RKO (cell line): ENCODE measurements at regions not wholly inside any gene's neighbourhood (a gene's known extent, or its start where the extent isn't known, plus 50 kb on each side); places are given as distances from the start of the nearest gene placed in this dataset.

Source experiments
- DNase-seq: peaks from one replicate; pipeline ENCODE4 v3.0.0-alpha.2; 2016; ENCODE audit warnings: low spot score

DNA sequence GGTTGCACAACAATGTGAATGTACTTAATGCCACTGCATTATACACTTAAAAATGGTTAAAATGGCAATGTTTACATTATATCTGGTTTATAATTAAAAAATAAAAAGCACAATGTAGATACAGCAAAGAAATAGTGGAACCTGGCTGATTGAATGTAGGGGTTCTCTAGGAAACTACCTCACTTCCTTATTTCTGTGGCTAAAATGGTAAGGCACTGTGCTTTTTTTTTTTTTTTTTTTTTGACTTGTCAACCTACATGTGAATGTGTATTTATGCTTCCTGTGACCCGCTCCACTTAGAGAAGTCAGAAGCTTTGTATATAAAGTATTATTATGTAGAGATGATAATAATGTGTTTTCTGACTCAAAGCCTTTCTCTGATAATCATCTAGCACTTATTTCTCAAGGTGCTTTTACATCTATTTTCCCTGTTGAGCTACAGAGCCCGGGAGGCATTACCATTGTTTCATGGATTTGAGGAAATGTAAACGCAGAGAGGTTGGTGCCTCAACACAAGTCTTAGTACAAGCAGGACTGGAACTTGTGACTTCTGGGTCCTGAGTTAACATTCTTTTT lies 55.0 kb downstream of the SOX4 start:
- DNase-seq = no peak

DNA sequence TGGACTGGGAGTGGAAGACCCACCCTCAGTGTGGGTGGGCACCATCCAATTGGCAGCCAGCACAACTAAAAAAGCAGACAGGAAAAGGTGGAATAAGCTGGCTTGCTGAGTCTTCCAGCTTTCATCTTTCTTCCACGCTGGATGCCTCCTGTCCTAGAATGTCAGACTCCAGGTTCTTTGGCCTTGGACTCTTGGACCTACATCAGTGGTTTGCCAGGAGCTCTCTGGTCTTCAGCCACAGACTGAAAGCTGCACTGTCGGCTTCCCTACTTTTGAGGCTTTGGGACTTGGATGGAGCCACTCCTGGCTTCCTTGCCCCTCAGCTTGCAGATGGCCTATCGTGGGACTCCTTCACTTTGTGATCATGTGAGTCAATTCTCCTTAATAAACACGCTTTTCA lies 59.8 kb downstream of the SOX4 start:
- no peak for DNase-seq

DNA sequence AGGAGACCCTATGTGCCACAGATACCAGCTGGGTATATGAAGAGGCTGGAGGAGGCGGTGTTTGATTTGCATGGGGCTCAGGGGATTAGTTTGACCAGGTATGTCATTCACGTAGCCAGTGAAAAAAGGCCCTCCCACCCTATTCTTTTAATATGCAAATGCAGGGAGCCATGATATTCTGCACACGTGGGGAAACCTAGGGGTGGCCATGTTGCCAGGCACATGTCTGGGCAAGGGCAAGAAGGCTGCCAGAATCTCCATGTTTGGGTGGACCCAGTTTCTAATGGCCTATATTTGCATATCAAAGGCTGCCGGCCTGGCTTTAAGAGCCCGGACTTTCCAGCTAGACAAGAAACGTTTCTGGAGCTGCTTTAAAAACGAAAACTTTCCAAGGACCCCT lies 60.4 kb downstream of the SOX4 start:
- no peak for DNase-seq

DNA sequence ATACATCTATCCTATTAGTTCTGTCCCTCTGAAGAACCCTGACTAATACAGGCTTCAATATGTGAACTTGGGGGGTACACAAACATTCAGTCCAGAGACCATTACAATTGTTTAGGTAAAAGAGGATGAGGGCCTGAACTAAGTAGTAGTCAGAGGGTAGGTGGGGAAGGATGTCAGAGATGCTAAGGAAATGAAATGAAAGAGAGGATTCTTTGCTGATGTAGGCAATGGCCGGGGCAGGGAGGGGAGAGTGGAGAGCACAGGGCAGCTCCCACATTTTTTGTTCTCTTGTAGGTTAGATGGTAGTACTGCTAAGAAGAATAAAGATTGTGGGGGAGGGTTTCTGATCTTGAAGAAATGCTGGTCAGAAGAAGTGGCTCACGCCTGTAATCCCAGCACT lies 60.8 kb downstream of the SOX4 start:
- DNase-seq = no peak

DNA sequence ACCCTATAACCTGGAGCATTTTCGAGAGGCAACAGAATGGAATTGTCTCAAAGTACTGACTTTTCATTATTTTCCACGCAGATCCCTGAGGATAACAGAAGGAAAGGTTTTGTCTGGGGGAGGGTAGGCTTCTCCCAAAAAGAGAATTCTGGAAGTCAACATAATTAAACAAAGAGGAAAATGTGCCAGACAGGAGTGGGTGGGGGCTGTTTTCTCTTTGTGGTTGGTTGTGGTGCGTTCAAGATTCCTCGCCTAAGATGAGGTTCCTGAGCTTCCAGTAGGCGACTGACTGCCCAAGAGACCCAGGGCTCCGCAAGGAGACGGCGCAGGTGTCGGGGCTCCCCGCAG lies 70.4 kb downstream of the SOX4 start:
- DNase-seq = no peak

DNA sequence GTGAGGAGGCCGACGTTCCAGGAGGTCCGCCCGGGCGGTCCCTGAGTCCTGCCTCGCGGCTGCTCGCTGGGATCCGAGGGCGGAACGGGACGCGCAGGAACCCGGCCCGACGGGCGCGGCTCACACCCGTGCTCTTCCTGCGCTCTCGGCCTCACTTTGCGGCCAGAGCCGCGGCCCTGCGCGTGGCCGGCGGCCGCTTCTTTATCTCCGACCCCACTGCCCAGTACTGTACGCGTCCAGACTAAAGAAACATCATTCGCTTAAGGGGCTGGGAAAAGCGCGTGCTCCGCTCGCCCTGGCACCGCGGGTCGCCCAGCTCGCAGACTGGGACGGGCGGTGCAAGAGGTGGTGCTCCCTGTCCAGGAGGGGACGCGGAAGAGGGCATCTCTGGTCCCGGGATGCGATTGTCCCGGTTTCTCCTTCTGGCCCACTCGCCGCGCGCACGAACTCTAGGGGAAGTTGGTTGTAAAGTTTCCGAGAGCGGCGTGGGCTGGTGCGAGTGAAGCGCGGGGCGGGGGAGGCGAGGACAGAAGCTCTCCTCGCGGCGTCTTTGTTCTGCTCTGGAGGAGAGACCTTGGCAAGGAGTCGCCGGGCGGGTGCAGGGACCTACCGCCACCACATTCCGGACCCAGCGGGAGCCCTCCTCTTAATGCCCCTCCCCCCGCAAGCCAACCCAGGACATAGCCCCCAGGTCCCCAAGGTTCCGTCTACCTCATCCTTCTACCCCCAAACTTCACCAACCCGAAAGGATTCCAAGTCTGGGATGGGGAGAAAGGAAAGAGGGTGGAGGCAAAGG lies 71.0 kb downstream of the SOX4 start:
- DNase-seq = no peak

DNA sequence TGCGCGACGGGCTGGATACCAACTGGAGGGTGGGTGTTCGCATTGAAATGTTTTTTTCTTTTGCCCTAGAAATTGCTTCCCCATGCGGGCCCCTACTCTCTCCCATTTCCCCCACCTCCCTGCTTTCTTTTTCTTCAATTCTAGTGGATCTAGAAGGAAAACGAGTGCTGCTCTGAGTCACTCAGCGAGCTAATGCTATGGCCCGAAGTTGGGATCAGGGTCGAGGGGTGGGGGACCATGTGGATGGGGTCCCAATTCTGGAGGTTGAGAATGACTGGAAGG lies 71.5 kb downstream of the SOX4 start:
- DNase-seq = no peak

DNA sequence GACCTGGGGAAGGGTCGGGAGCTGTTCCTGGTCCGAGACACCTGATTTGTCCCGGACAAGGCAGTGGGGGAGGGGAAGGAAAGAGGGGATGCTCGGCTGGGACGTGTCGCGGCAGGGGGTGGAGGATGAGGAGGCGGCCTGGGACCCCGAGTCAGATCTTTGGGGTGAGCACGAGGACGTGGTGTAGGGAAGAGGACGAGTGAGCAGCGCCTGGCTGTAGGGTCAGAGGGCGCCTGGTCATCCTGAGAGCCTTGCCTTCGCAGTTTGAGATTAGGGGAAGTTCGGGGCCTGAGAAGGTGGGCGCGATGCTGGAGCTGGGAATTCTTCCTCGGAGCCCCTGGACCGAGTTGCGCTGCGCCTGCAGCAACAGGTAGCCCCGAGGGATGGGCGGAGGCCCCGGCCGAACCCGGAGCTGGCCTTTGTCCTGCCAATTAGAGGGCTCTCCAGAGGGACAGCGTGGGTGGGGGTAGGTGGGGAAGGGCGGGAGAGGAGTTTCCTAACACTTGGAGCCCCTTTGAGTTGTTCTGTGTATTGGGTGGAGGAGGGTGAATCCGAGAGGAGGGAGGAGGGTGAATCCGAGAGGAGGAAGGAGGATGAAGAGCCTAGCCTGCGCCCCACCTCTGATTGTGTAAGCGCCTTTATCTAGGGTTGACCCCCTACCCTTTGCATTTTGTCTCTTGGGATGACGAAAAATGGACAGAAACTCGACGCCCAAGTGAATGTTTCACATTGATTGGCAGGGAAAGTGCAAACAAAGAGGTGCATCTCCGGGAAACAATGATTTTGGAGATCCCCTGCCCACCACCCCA lies 72.0 kb downstream of the SOX4 start:
- no peak for DNase-seq

DNA sequence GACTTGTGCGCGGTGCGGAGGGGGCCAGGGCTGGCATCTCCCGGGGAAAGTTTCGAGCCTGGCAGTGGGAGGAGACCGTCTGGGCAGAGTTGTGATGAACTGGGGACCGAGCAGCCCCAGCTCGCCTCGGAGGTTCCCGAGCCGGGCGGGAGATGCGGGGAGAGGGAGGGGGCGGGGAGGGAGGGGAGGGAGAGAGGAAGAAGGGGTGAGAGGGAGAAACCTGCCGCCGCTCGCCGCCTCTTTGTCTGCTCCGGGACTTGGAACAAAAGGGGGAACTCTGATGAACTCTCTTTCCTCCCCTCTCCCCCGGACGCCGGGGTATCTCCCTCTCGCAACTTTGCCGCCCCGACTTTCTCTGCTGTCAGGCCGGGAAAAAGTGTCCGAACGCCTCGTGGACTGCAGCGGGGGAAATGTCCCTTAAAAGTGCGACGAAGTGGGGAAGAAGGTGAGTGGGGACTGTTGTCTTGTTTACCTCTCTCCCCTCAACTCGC lies 72.7 kb downstream of the SOX4 start:
- no peak for DNase-seq

DNA sequence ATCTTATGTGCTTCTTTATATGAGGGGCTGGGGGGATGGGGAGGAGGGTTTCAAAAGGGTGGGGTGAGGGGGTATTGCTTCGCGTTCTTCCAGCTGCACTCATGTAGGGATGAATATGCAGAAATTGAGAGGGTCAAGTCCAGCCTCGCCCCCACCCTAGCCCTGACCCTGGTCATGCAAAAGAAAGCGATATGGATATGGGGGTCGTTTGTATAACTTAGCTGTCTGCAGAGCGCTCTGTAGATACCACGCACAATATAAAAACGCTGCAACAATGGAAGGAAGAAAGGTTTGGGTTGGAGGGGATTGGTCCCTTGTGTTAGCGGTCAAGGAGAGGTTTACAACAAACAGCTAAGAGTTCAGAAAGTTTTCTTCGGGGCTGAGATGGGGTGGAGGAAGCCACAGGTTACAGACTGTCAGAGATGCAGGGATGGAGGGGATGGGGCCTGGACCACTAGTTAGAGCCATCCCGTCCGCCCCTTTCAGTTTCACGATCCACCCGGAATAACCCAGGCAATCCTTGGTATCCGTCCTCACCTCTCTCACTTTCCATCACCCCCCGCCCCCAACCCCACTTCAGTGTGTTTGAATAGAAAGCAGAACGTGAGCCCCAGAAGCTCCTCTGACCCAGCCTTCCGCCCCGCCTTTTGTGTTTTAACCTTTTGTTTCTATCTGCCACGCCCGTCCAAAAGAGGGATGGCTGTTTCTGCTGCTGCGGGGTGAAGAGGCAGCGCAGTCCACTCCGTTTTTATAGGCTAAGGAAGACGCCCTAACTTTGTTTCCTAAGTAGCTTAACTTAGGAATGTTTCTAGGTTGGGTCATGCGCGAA lies 73.5 kb downstream of the SOX4 start:
- no peak for DNase-seq

DNA sequence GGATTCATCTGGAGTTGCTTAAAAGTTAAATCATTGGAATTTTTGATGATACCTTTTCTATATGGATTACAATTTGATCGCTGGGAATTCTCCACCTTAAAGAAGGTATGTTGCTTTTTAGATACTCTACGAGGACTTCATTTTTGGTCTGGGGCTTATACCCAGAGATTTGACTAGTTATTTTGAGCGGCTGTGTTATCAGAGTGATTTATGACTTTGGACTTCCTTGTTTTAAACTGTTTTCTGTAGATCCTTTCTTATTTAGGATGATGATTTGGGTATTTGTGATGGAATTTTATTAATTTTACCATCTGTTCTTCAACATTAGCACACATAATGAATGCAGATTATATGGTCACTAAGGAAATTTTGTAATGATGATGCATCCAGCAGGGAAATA lies 75.2 kb downstream of the SOX4 start:
- no peak for DNase-seq

DNA sequence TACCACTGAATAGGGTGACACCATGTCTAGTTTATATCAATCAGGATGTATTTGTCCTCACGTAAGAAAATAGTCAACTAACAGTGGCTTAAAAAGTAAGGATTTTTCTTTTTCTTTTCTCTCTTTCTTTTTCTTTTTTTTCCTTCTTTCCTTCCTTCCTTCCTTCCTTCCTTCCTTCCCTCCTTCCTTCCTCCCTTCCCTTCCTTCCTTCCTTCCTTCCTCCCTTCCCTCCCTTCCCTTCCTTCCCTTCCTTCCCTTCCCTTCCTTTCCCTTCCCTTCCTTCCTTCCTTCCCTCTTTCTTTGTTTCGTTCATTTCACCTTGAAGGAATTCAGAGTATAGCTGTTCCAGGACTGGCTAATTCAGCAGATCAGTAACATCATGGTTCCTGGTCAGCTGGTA lies 83.2 kb downstream of the SOX4 start:
- DNase-seq = no peak

DNA sequence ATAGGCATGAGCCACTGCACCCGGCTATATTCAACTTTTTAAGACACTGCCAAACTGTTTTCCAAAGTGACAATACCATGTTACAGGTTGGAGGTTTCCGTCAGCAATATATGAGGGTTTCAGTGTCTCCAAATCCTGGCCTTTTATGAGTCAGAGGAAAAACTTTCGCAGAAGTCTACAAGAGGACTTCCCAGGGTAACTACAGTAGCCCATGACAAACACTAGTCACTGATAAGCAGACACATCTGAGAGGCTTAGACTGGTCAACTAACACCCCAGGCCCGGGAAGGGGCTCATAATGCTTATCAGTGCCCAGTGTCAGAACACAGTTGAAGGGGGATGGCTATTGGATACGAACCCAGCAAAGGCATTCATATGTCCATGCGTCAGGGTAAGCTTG lies 85.4 kb downstream of the SOX4 start:
- peak; percentile 18 for DNase-seq

DNA sequence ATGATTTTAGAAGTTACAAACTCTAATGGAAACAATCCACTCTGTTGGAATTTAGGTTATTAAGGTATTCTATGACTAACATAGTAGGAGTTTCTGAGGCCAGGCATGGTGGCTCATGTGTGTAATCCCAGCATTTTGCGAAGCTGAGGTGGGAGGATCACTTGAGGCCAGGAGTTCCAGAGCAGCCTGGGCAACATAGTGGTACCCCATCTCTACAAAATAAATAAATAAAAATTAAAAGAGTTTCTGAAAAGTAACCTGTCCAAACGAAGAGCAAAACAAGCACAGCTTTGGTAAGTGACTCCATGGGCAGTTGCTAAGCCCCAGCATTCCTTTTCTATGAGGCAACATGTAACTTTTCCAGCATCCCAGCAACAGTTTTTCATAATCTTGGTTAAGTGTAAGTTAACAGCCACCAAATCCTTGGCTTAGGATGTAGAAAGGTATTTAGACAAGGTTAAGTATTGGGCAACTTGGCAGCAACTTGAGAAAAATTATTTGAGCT lies 86.3 kb downstream of the SOX4 start:
- no peak for DNase-seq

DNA sequence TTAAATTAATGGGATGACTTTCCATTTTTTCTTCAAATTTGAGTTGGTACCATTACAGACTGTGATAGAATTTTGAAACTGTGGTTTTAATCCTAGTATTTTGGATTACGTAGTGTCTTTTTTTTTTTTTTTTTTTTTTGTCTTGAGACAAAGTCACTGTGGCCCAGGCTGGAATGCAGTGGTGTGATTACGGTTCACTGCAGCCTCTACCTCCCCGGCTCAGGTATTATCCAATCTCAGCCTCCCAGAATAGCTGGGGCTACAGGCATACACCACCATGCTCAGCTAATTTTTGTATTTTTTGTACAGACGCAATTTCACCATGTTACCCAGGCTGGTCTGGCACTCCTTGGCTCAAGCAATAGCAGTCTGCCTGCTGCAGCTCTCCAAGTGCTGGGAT lies 87.1 kb downstream of the SOX4 start:
- DNase-seq = no peak

DNA sequence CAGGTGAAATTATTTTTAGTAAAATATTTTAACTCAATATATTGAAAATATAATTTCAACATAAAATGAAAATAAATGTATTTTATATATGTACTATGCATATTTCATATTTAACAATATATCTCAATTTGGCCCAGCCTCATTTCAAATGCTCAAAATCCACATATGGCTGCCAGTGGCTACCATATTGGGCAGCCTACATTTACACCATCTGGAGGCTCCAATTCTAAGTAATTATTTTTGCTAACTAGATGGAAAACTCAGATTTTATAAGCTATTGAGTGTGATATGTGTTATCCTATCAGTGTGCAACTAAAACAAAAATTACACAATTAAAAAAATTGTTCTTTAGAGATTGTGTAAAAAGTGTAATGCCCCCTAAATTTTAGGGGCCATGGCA lies 96.9 kb downstream of the SOX4 start:
- no peak for DNase-seq

DNA sequence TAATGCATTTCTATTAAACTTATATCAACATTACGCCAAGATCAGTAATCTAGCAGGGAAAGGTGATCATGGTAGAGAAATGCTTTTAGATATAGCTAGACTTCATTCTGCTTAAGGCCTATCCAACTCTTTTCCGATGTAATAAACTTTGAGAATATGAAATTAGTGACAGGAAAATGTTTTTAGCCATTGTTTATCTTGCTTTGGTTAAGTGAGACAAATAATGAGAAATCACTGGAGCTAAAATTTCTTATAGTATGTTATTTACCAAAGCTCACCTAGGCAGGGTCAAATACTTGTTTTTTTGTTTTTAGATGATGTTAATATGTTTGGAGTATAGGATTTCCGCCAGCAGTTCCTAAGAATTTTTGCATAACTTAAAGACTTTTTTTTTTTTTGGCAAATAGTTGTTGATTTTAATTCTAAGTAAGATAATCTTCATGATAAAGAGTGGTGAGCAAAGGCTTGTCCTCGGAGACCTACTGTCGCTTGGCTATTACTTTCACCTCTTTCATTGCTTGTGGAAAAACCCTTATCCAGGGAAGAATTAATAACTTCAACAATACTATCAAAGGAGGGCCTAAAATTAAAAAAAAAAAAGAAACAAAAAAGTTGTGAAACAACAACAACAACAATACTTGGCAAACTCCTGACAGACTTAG lies 98.3 kb downstream of the SOX4 start:
- DNase-seq = no peak

DNA sequence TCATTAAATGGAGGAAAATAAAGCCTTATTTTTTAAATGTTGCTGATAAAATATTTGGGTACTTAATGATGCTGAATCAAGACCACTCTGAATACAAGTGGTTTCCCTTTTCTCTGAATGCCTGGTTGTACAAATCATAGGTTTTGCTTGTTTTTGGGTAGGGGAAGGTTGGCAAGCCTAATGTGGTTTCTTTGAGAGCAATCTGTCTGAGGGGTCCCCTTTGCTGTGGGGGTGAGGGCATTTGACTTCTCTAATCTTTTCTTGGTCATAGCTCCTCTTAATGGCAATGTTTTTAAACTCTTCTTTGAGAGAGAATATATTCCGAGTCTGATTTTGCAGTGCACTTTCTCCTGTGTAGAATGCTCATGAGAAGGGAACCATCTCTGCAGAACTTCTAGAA lies 99.2 kb downstream of the SOX4 start:
- no peak for DNase-seq

DNA sequence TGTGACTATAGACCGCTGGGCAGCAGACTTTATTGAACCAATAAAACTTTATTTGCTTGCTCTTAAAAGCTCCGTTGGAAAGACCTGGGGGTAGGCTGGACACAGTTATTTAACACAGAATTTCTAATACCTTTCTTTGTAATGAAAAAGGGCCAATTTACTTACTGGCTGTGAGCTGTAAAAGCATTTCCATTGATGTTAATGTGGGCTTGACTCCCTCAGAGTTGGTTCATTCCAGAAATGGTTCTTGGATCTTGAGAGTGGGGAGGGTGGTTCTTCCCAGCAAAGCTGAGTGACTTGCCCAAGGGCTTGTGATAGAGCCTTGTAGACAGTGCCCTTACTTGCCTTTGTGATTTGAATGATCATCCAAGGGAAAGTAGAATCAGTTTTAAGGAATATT lies 100.6 kb downstream of the SOX4 start:
- DNase-seq = no peak

DNA sequence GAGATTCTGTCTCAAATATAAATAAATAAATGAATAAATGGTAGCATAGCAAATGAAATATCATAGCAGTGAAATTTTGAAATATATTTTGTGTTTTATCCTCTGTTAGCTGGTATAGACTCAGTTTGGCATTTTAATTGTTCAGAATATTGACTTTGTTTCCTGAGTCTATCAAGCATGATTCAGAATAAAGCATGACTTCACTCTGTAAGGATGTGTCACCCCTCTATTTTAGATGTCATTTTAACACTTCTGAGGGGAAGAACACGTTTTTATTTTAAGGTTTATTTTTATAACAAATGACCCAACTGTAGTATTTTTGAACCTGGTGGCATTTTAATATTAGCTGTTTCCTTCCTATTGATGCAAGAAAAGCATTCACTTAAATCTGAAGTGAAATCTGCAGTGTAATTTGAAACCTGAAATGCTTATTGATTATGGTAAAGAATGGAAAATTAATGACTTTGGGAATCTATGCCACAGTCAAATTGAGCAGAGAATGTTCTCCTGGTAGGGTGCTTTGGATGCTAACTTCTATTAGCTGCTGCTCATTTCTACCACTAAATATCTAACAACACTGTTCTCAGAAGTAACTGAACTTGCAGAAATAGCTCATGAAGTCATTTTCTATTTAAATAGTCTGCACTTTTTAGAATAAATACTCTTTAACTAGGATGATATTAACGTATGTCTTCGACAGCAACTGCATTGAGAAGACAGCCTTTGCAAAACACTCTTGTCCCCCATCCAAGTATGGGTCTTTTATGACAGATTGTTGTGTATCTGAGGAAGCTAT lies 114.2 kb downstream of the SOX4 start:
- no peak for DNase-seq

DNA sequence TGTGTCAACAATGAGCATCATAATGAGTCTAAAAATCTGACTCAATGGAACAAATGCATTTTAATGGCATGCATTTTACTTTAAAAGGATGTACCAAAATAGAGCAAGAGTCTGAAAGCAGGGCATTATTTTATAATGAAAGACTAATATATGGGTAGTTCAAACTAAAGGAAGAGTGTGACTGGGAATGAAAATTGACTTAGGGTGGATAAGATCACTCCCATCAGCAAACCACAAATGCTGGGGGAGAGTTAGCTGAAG lies 114.7 kb downstream of the SOX4 start:
- DNase-seq = no peak
